IPS DF 6.9 (cell line): ENCODE measurements at regions not wholly inside any gene's neighbourhood (a gene's known extent, or its start where the extent isn't known, plus 50 kb on each side); places are given as distances from the start of the nearest gene placed in this dataset.

Source experiments
- DNase-seq: peaks from one replicate; pipeline ENCODE4 v3.0.0-alpha.2; 2013; ENCODE audit warnings: low read depth, low spot score
- H3K27ac ChIP-seq: one replicate; pipeline ENCODE4 v1.5.1; 2013; ENCODE audit warnings: low read length, control low read depth
- H3K27me3 ChIP-seq: 2 replicates; pipeline ENCODE4 v1.6.1; 2013; ENCODE audit warnings: mild to moderate bottlenecking, low read length; ENCODE audit not compliant: control insufficient read depth, insufficient read depth
- H3K36me3 ChIP-seq: 2 replicates; pipeline ENCODE4 v1.6.1; 2013; ENCODE audit warnings: low read length; ENCODE audit not compliant: control insufficient read depth, insufficient read depth
- H3K4me1 ChIP-seq: 2 replicates; pipeline ENCODE4 v1.6.1; 2013; ENCODE audit warnings: low read length; ENCODE audit not compliant: control insufficient read depth, insufficient read depth
- H3K4me3 ChIP-seq: 2 replicates; pipeline ENCODE4 v1.5.1; 2013; ENCODE audit warnings: mild to moderate bottlenecking, low read length
- H3K9me3 ChIP-seq: 2 replicates; pipeline ENCODE4 v1.6.1; 2013; ENCODE audit warnings: low read length, inconsistent platforms; ENCODE audit not compliant: control insufficient read depth, insufficient read depth
- WGBS: extraction: QIAGEN DNeasy Blood & Tissue Kit; methylation state at CpG from one replicate; pipeline ENCODE4 v1.1.7; 2013; ENCODE audit warnings: mixed read lengths, missing lambda C conversion rate; ENCODE audit not compliant: insufficient read length, insufficient coverage; 5-methylcytosine and 5-hydroxymethylcytosine counted together

DNA sequence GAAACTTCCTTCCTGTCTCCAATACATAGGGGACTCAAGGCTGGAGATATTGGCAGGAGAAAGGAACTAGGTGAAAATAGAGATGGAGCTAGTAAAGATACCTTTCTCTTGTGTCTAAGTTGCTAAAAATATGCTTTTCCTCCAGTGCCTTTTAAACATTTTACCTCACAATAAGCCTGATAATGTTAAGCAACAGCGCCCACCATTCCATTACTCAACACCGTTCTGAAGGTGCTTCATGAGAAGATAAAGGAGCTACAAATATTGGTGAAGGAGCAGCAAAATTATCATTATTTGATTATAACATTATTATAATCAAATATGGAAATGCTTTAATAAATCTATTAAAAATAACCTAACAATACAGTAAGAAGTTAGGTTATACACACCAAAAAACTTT is 83.6 kb upstream of the BARX2 start:
- Histone ChIP-seq H3K4me3 (no peak overlapping the region), H3K27me3 (no peaks in the 10 kb centered on the region), H3K4me1 (peaks cover 1% of the 10 kb centered on the region; the same call in 1 of the 2 replicates), H3K27ac (no peak overlapping the region), H3K36me3 (no peaks in the 10 kb centered on the region), H3K9me3 (no peaks in the 10 kb centered on the region)
- WGBS, result no CpG with 5 or more reads among the region's 2 CpGs
- no peak for DNase-seq

DNA sequence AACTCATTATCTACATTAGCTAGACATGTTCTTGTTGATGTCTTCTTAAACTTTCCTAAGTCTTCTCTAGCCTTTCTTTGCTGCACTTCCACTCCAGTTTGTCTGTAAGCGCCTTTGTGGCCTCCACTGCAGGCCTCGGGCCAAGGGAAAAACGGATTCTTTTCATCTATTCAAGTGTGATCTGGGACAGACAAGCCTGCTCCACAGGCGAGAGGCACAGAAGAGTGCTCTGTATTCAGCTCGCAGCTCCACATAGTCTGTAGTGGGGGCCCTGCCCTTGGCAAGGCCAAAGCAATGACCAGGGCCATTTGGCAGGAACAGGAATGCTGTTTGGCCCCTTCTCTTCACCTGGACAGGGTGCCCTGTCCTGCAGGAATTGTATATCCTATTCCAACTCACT is 84.1 kb upstream of the BARX2 start:
- no peak for DNase-seq
- peaks cover 1% of the 10 kb centered on the region; the same call in 1 of the 2 replicates for H3K4me1 ChIP-seq
- no peak overlapping the region for H3K27ac ChIP-seq
- H3K4me3 ChIP-seq, result no peak overlapping the region
- WGBS, result no CpG with 5 or more reads among the region's 5 CpGs
- H3K9me3 ChIP-seq, result no peaks in the 10 kb centered on the region
- H3K27me3 ChIP-seq, result no peaks in the 10 kb centered on the region
- H3K36me3 ChIP-seq, result no peaks in the 10 kb centered on the region

DNA sequence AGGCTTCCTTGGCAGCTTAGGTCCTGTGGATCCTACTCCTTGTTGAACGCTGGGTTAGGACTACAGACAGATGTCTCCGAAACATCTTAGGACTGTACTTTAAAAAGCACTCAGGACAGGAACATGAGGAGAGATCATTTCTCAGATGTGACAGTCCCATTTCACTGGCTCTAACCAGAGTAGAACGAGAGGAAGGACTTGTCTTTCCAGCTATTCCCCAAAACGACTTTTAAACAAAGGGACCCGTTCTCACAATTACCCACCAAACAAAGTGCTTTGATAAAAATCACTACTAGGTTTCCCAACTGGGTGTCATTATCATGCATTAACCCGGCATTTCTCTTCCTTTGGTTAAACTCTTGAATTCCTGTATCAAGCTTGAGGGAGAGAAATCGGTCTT is 84.7 kb upstream of the BARX2 start:
- H3K4me3 ChIP-seq, result no peak overlapping the region
- H3K4me1 ChIP-seq, result 0 out of 2 replicates have a peak, but pooled peaks cover 1% of the 10 kb centered on the region
- no peak for DNase-seq
- WGBS, result no CpG with 5 or more reads among the region's 7 CpGs
- no peaks in the 10 kb centered on the region for H3K36me3 ChIP-seq
- H3K27me3 ChIP-seq, result no peaks in the 10 kb centered on the region
- no peaks in the 10 kb centered on the region for H3K9me3 ChIP-seq
- no peak overlapping the region for H3K27ac ChIP-seq

DNA sequence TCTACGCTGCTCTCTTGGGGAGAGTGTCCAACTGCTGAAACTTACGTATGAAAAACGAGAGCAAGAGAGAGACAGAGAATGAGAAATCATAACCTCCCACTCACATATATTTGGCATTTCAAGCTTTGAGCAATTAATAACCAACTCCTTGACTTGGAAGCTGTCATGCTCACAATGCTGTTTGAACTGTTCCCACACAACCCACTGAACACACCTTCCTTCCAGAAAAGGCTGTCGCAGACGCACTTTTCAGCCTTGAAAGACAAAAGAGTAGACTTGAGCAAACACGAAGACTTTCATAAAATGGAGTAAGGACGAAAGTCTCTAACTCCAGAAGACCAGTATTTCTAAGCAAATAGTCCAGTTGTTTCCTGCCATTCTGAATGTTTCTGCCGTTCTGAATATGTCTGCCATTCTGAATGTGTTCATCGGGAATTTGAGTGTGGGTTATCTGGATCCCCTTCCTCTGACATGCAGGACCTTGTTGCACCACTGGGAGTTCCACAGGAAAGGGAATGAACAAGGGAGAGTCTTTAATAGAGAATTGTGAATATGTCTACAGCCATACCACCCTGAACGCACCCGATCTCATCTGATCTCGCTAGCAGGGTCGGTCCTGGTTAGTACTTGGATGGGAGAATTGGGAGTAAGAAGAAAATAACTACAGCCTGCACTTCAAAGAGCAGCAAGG is 86.2 kb upstream of the BARX2 start:
- no CpG with 5 or more reads among the region's 13 CpGs for WGBS
- Histone ChIP-seq H3K9me3 (no peaks in the 10 kb centered on the region), H3K27me3 (no peaks in the 10 kb centered on the region), H3K4me3 (no peak overlapping the region), H3K27ac (no peak overlapping the region), H3K36me3 (no peaks in the 10 kb centered on the region), H3K4me1 (0 out of 2 replicates have a peak, but pooled peaks cover 1% of the 10 kb centered on the region)
- DNase-seq, result no peak

DNA sequence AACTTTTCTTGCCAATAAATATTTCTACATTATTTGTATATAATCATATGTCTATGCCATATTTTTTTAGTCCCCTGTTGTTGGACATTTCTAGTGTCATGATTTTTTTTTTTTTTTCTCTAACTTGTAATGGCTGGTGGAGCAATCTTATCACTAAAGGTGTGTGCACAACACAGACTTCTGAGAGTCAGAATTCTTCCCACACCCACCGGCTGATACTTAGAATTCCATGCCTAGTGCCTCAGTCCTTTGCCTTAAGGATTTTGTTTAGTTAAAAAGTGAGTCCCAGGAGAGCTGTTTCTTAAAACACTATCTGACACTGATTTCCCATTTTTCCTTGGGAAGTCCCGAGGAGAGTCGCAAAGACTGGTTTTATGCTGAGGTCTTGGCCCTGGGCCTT is 87.7 kb upstream of the BARX2 start:
- Histone ChIP-seq H3K4me3 (no peak overlapping the region), H3K27ac (no peak overlapping the region), H3K9me3 (no peaks in the 10 kb centered on the region), H3K36me3 (no peaks in the 10 kb centered on the region), H3K27me3 (no peaks in the 10 kb centered on the region), H3K4me1 (0 out of 2 replicates have a peak, but pooled peaks cover 1% of the 10 kb centered on the region)
- no peak for DNase-seq
- no CpG with 5 or more reads among the region's 3 CpGs for WGBS

DNA sequence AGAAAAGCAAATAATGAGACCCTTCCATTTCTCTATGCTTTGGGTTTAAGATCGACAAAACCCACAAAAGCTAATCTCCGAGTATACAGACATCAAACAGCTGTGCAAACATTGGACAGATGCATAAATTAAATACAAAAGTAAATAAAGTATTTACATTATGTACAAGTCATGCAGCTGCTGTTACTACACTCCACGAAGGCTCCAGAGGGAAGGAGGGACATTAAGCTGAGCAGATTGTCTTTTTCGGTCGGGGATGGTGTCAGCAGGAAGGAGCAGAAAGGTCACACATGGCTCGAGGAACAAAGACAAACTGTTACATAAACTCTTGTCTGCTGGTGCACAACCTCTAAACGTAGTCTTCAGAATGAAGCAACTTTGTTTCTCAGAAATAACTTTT is 88.8 kb upstream of the BARX2 start:
- Histone ChIP-seq H3K4me1 (0 out of 2 replicates have a peak, but pooled peaks cover 3% of the 10 kb centered on the region), H3K27me3 (no peaks in the 10 kb centered on the region), H3K36me3 (no peaks in the 10 kb centered on the region), H3K4me3 (no peak overlapping the region), H3K9me3 (no peaks in the 10 kb centered on the region), H3K27ac (no peak overlapping the region)
- no peak for DNase-seq
- WGBS, result no CpG with 5 or more reads among the region's 7 CpGs

DNA sequence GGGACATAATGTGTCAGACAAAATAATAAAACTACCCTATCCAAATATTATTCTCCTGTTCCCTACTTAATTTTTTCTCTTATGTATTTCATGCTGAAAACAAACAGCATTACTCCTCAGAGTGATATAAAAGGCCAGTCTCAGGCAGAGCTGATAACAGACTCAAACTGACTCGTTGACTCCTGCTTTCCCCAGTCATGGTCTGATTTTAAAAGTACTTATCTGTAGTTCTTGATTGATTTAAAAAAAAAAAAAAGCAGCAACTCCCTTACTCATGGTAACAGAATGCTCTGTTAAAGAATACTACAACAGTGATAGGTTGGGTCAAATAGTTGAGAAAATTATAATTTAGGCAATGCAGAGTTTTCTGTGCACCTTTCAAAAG is 90.3 kb upstream of the BARX2 start:
- Histone ChIP-seq H3K27ac (no peak overlapping the region), H3K4me1 (peaks cover 5% of the 10 kb centered on the region; the same call in 1 of the 2 replicates), H3K27me3 (no peaks in the 10 kb centered on the region), H3K36me3 (no peaks in the 10 kb centered on the region), H3K4me3 (no peak overlapping the region), H3K9me3 (no peaks in the 10 kb centered on the region)
- no CpG with 5 or more reads among the region's 1 CpG for WGBS
- no peak for DNase-seq

DNA sequence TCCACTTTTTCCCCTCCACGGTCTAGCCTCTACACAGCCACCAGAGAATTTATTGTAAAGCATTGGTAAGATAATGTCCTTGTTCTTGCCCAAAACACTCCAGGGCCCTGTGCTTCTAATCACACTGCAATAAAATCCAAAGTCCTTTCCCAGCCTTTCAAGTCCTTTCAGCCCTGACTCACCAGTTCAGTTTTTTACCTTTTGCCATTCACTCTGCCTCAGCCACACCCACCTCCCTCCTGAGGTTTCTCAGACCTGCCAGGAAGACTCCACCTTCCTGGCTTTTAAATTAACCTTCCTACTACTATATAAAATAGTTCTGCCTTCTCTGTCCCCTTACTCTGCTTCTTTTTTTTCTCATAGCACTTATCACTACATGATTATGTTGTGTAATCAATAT is 91.0 kb upstream of the ARHGAP32 start:
- Histone ChIP-seq H3K4me1 (peaks cover 6% of the 10 kb centered on the region; the same call in 1 of the 2 replicates), H3K36me3 (no peaks in the 10 kb centered on the region), H3K4me3 (no peak overlapping the region), H3K27ac (no peak overlapping the region), H3K9me3 (no peaks in the 10 kb centered on the region), H3K27me3 (no peaks in the 10 kb centered on the region)
- no CpG with 5 or more reads among the region's 1 CpG for WGBS
- no peak for DNase-seq

DNA sequence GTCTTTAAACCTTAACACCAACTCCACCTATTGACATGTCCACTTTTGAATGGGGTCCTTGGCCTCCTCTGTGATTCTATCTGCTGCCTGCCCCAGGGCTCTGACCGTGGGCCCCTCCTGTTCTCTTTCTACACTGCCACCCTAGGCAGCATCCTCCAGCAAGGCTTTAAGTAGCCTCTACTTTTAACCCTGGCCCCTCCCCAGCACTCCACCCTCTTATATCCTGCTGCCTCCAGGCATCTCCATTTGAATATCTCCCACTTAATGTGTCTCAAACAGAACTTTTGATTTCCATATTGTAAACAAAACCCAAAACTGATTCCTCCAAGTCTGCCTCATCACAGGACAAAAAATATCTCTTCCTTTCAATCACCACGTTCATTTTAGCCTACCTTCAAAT is 90.5 kb upstream of the ARHGAP32 start:
- H3K4me1 ChIP-seq, result peaks cover 6% of the 10 kb centered on the region; the same call in 1 of the 2 replicates
- H3K27me3 ChIP-seq, result no peaks in the 10 kb centered on the region
- H3K36me3 ChIP-seq, result no peaks in the 10 kb centered on the region
- no peak for DNase-seq
- no peaks in the 10 kb centered on the region for H3K9me3 ChIP-seq
- no peak overlapping the region for H3K27ac ChIP-seq
- H3K4me3 ChIP-seq, result no peak overlapping the region
- 100% methylated on average over 1 of the region's 2 CpGs for WGBS

DNA sequence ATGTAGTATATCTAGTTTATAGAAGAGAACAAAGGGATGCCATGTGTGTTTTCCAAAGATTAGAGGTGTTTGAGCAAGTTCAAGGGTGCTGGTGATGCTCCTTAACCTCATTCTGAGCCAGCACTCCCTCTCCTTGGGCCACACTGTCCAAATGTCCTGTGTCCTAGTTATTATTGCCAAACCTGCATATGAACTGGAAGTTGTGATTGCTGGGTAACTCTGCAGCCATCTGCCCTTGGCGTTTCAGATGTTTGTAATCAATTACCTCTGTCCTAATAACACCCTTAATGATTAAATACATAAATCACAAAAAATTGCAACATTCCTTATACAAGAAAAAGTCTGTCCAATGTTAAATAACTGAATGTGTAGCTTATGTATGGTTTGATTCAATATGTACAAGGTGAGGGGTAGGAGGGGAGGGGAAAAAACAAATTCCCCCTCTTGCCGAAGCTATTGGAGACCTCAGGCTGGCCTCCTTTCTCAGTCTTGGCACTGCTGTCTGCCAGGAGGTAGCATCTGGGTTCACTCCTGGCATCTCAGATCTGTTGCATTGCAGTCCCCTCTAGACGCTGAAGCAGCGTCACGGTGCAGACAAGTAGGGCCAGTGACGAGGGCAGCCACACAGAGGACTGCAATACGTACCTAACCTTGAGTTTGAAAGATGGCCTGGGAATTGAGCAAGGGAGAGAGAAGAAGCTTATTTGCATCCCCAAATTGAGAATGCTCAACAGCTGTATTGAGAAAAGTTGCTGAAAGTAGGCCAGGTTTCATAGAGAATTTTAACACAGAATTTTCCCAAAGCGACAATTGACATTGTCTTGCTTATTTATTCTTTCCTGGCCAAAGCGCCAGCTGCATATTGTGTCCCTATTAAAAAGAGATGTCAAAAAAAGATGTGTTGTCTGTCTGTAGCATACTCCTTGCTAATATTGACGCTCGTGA is 89.6 kb upstream of the ARHGAP32 start:
- no peak for DNase-seq
- no peaks in the 10 kb centered on the region for H3K36me3 ChIP-seq
- H3K4me1 ChIP-seq, result peaks cover 6% of the 10 kb centered on the region; the same call in 1 of the 2 replicates
- H3K27me3 ChIP-seq, result no peaks in the 10 kb centered on the region
- WGBS, result no CpG with 5 or more reads among the region's 11 CpGs
- no peak overlapping the region for H3K4me3 ChIP-seq
- H3K27ac ChIP-seq, result no peak overlapping the region
- no peaks in the 10 kb centered on the region for H3K9me3 ChIP-seq
